Suprapubic skin (tissue), 3 donors: ENCODE measurements at regions not wholly inside any gene's neighbourhood (a gene's known extent, or its start where the extent isn't known, plus 50 kb on each side); places are given as distances from the start of the nearest gene placed in this dataset.

ENCODE experiments used
- EP300 ChIP-seq: sonication (generic); formaldehyde crosslinking; IDR thresholded peaks from one replicate; pipeline ENCODE4 v1.6.1; 2017; ENCODE audit warnings: antibody characterized with exemption
- TF ChIP-seq, protein P1 (sequence below), 2 donors: fragments of 200-600 bp in 1 of 2; fragments of 450-650 bp in 1 of 2; sonication (generic) in 1 of 2; IDR thresholded peaks; one replicate each; pipeline ENCODE4 v1.5.1; 2016 to 2019; ENCODE audit warnings: antibody characterized with exemption in 2 of 2, mild to moderate bottlenecking in 1 of 2, moderate library complexity in 1 of 2

DNA sequence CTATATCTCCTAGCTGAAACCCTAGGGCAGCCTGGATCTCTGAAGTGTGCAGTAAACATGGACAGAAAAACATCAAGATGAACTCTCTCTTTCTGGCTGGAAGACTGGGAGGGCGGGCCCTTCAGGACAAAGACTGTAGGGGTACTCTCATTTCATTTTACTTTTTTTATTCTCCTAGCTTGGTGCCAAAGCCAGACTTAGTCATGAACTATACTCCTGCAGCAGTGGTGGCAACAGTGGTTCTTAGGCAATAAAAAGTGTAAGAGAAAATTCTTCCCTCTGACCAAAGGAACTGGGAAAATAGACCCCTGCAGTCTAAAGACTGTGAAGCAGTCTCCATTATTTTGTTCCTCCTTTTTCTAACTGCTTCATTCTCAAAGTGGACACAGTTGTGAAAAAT lies 213.8 kb upstream of the JUN start:
- no peak for TF ChIP-seq EP300
- TF ChIP-seq, protein P1, sequence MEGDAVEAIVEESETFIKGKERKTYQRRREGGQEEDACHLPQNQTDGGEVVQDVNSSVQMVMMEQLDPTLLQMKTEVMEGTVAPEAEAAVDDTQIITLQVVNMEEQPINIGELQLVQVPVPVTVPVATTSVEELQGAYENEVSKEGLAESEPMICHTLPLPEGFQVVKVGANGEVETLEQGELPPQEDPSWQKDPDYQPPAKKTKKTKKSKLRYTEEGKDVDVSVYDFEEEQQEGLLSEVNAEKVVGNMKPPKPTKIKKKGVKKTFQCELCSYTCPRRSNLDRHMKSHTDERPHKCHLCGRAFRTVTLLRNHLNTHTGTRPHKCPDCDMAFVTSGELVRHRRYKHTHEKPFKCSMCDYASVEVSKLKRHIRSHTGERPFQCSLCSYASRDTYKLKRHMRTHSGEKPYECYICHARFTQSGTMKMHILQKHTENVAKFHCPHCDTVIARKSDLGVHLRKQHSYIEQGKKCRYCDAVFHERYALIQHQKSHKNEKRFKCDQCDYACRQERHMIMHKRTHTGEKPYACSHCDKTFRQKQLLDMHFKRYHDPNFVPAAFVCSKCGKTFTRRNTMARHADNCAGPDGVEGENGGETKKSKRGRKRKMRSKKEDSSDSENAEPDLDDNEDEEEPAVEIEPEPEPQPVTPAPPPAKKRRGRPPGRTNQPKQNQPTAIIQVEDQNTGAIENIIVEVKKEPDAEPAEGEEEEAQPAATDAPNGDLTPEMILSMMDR (IDR thresholded peaks at IDR 0.05) = no peak
